ENCODE measurements at regions not wholly inside any gene's neighbourhood (a gene's known extent, or its start where the extent isn't known, plus 50 kb on each side); places are given as distances from the start of the nearest gene placed in this dataset.

- TF ChIP-seq, protein P1, sequence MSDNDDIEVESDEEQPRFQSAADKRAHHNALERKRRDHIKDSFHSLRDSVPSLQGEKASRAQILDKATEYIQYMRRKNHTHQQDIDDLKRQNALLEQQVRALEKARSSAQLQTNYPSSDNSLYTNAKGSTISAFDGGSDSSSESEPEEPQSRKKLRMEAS (IDR thresholded peaks at IDR 0.05): no peak
- TF ChIP-seq SRF (IDR thresholded peaks at IDR 0.05; ENCODE audit: low read depth) (no peak), CTCF (IDR thresholded peaks at IDR 0.05 in 2 of 3, conservative IDR thresholded peaks at IDR 0.05 in 1 of 3; ENCODE audit: borderline replicate concordance in 1 of 3, insufficient read depth in 1 of 3, low read depth in 2 of 3, low read length in 2 of 3) (no peak), SIN3A (IDR thresholded peaks at IDR 0.05; ENCODE audit: low read depth) (no peak), POLR2AphosphoS5 (IDR thresholded peaks at IDR 0.05; ENCODE audit: low read depth, low read length) (no peak), FOSL1 (IDR thresholded peaks at IDR 0.05; ENCODE audit: low read depth) (no peak), ZFX (IDR thresholded peaks at IDR 0.05) (no peak), SP1 (IDR thresholded peaks at IDR 0.05; ENCODE audit: low read depth) (no peak), CEBPB (IDR thresholded peaks at IDR 0.05; ENCODE audit: low read depth) (no peak), POLR2A (IDR thresholded peaks at IDR 0.05; ENCODE audit: borderline replicate concordance, extremely low read depth, insufficient read depth, insufficient read length) (no peak), JUND (IDR thresholded peaks at IDR 0.05) (no peak), ELF1 (IDR thresholded peaks at IDR 0.05; ENCODE audit: borderline replicate concordance, low read depth) (no peak), EZH2phosphoT487 (IDR thresholded peaks at IDR 0.05; ENCODE audit: borderline replicate concordance) (no peak), ZNF274 (IDR thresholded peaks at IDR 0.05; ENCODE audit: low read depth, low read length) (no peak)
- ChIA-PET RAD21 (ENCODE audit: low non-redundant PET in 1 of 2, low total read pairs in 2 of 2, uncharacterized antibody in 2 of 2, unreplicated experiment in 2 of 2) (no interaction called here), CTCF (no interaction called here), POLR2A (no interaction called here)
- no peak overlapping the region for H3K4me3 ChIP-seq (replicated peaks in 1 of 2; ENCODE audit: low read depth in 1 of 2, low read length in 2 of 2)
- ATAC-seq (no peak), DNase-seq (ENCODE audit: low read depth, low spot score) (no peak)
- no peaks in the 10 kb centered on the region for H4K20me1 ChIP-seq (ENCODE audit: insufficient read depth)
- H3K79me2 ChIP-seq (ENCODE audit: insufficient read depth, low read length): no peaks in the 10 kb centered on the region
- no peaks in the 10 kb centered on the region for H3K9me3 ChIP-seq (ENCODE audit: control insufficient read depth in 1 of 2, insufficient read depth in 1 of 2, low read depth in 1 of 2, low read length in 2 of 2)
- BruUV-seq (replicated peaks): no TSS peak
- H3K9ac ChIP-seq (ENCODE audit: low read length): no peak overlapping the region
- H3K27me3 ChIP-seq (ENCODE audit: insufficient read depth, low read length): no peaks in the 10 kb centered on the region
- H3K4me1 ChIP-seq (ENCODE audit: control insufficient read depth in 1 of 2, insufficient read depth in 2 of 2, low read length in 2 of 2): no peaks in the 10 kb centered on the region
- H3K9me2 ChIP-seq (ENCODE audit: insufficient read depth): no peaks in the 10 kb centered on the region
- no peaks in the 10 kb centered on the region for H3K36me3 ChIP-seq (ENCODE audit: control insufficient read depth in 1 of 2, insufficient read depth in 2 of 2, low read length in 2 of 2)
- no peak overlapping the region for H2AFZ ChIP-seq (ENCODE audit: low read depth, low read length, poor library complexity, severe bottlenecking)
- no peak overlapping the region for H3K4me2 ChIP-seq (ENCODE audit: low read length)
- H3K27ac ChIP-seq (ENCODE audit: low read depth, low read length): no peak overlapping the region
- intact Hi-C loops (cut with micrococcal nuclease): no loop called here
These were observed 102.1 kb upstream of the DAAM1 start for GRCh38 chr14:59086241-59086882.
